ENCODE measurements at regions not wholly inside any gene's neighbourhood (a gene's known extent, or its start where the extent isn't known, plus 50 kb on each side); places are given as distances from the start of the nearest gene placed in this dataset.

GRCh38 chr22:27404441-27404840, 397.1 kb downstream of the MN1 start:
- no peak for DNase-seq (ENCODE audit: low spot score)
- no peak overlapping the region for H3K27ac ChIP-seq
- CTCF ChIA-PET, result no interaction called here
- POLR2A ChIA-PET (ENCODE audit: low non-redundant PET), result no interaction called here
- TF ChIP-seq CTCF (conservative IDR thresholded peaks at IDR 0.05; ENCODE audit: low read depth), result no peak

GRCh38 chr22:27405672-27406388, 395.7 kb downstream of the MN1 start:
- DNase-seq (ENCODE audit: low spot score), result peak; percentile 56
- no peak overlapping the region; the same call in 1 of the 2 replicates for H3K27ac ChIP-seq
- CTCF ChIA-PET, result interaction anchor here (0.6 to 0.9 kb wide), 3 partner anchors 25 to 388 kb away, joined by 3 to 10 read pairs (median 3); no protein-coding TSS in a partner anchor
- POLR2A ChIA-PET (ENCODE audit: low non-redundant PET), result no interaction called here
- TF ChIP-seq CTCF (conservative IDR thresholded peaks at IDR 0.05; ENCODE audit: low read depth), result peak; percentile 79

GRCh38 chr22:27406389-27406861, 395.1 kb downstream of the MN1 start:
- ChIA-PET CTCF (no interaction called here), POLR2A (ENCODE audit: low non-redundant PET) (no interaction called here)
- peak overlapping the region; percentile 40; the same call in 1 of the 2 replicates for H3K27ac ChIP-seq
- no peak for DNase-seq (ENCODE audit: low spot score)
- no peak for TF ChIP-seq CTCF (conservative IDR thresholded peaks at IDR 0.05; ENCODE audit: low read depth)

GRCh38 chr22:27407369-27407985, 394.1 kb downstream of the MN1 start:
- CTCF ChIA-PET, result no interaction called here
- peak overlapping the region; percentile 40 for H3K27ac ChIP-seq
- POLR2A ChIA-PET (ENCODE audit: low non-redundant PET), result no interaction called here
- no peak for DNase-seq (ENCODE audit: low spot score)
- TF ChIP-seq CTCF (conservative IDR thresholded peaks at IDR 0.05; ENCODE audit: low read depth), result no peak

GRCh38 chr22:27408068-27408467, 393.5 kb downstream of the MN1 start:
- ChIA-PET POLR2A (ENCODE audit: low non-redundant PET) (no interaction called here), CTCF (no interaction called here)
- DNase-seq (ENCODE audit: low spot score), result no peak
- no peak for TF ChIP-seq CTCF (conservative IDR thresholded peaks at IDR 0.05; ENCODE audit: low read depth)
- peak overlapping the region; percentile 40; the same call in 1 of the 2 replicates for H3K27ac ChIP-seq

DNA sequence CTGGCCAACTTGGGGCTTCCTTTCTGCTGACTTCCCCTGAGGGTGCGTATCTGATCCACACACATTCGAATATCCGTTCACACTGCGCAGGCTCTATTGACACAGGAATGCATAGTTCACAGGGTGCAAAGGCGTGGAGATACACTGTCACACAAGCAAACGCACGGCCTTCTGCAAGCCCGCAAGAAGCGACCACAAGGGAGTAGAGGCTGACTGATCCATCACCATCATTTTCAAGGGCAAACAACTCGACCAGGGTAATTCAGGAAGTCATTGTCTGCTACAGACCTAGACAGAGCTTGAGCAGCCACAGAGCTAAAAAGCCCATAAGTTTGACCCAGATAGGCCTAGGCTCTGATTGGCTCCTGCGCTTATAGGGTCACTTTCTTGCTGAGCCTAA, 392.3 kb downstream of the MN1 start:
- POLR2A ChIA-PET (ENCODE audit: low non-redundant PET), result no interaction called here
- TF ChIP-seq CTCF (conservative IDR thresholded peaks at IDR 0.05; ENCODE audit: low read depth), result no peak
- CTCF ChIA-PET, result no interaction called here
- no peak for DNase-seq (ENCODE audit: low spot score)
- peak overlapping the region; percentile 2; the same call in 1 of the 2 replicates for H3K27ac ChIP-seq
